WTC11 (cell line): ENCODE measurements at regions not wholly inside any gene's neighbourhood (a gene's known extent, or its start where the extent isn't known, plus 50 kb on each side); places are given as distances from the start of the nearest gene placed in this dataset.

Experiments
- ATAC-seq: fragments of 200-7000 bp; cut with Tn5 transposase; 2 replicates; pipeline ENCODE4 v1.10.0; 2021; ENCODE audit warnings: mild to moderate bottlenecking, moderate library complexity
- CTCF ChIA-PET: fragments of 300-600 bp; sonication (Branson Sonifier 250); formaldehyde crosslinking; loops from one replicate; lab custom pipeline; 2021; ENCODE audit warnings: antibody characterized with exemption; lab: Charles Lee
- POLR2A ChIA-PET: fragments of 350-600 bp; sonication (Branson Sonifier 250); formaldehyde crosslinking; loops from one replicate; lab custom pipeline; 2021; ENCODE audit warnings: antibody characterized with exemption; lab: Charles Lee
- DNase-seq: peaks from one replicate; pipeline ENCODE4 v3.0.0; 2021; ENCODE audit warnings: low spot score
- H3K27ac Mint-ChIP-seq: 2 replicates; pipeline ENCODE4 v1.8.0; 2021; ENCODE audit warnings: mixed read lengths
- H3K27me3 Mint-ChIP-seq: 2 replicates; pipeline ENCODE4 v1.8.0; 2021; ENCODE audit warnings: low read depth, mild to moderate bottlenecking, moderate library complexity, mixed read lengths
- H3K36me3 Mint-ChIP-seq: 2 replicates; pipeline ENCODE4 v1.8.0; 2021; ENCODE audit warnings: mixed read lengths
- H3K4me1 Mint-ChIP-seq: 2 replicates; pipeline ENCODE4 v1.8.0; 2022; ENCODE audit warnings: mixed read lengths
- H3K4me3 Mint-ChIP-seq: 2 replicates; pipeline ENCODE4 v1.8.0; 2021; ENCODE audit warnings: mild to moderate bottlenecking, moderate library complexity, mixed read lengths
- H3K9me3 Mint-ChIP-seq: 2 replicates; pipeline ENCODE4 v1.8.0; 2021; ENCODE audit warnings: mixed read lengths
- ATF1 ChIP-seq: sonication (generic); formaldehyde crosslinking; IDR thresholded peaks from 2 replicates; pipeline ENCODE4 v1.8.1; 2023; ENCODE audit warnings: mild to moderate bottlenecking, moderate library complexity, missing genetic modification reagents
- ATF2 ChIP-seq: sonication (generic); formaldehyde crosslinking; IDR thresholded peaks from 2 replicates; pipeline ENCODE4 v1.8.1; 2022; ENCODE audit warnings: low read depth, missing genetic modification reagents, borderline replicate concordance
- ATF3 ChIP-seq: sonication (generic); formaldehyde crosslinking; conservative IDR thresholded peaks from 2 replicates; pipeline ENCODE4 v1.8.1; 2022; ENCODE audit warnings: mild to moderate bottlenecking, missing genetic modification reagents
- CBFB ChIP-seq: sonication (generic); formaldehyde crosslinking; IDR thresholded peaks from 2 replicates; pipeline ENCODE4 v1.8.1; 2022; ENCODE audit warnings: mild to moderate bottlenecking, low read depth, missing genetic modification reagents
- CDX4 ChIP-seq: fragments of 250-450 bp; sonication (Bioruptor Pico); IDR thresholded peaks from 2 replicates; pipeline ENCODE4 v1.9.0; 2021; ENCODE audit warnings: moderate library complexity, mild to moderate bottlenecking, inconsistent platforms, borderline replicate concordance
- CREM ChIP-seq: sonication (generic); formaldehyde crosslinking; IDR thresholded peaks from 2 replicates; pipeline ENCODE4 v1.8.1; 2022; ENCODE audit warnings: mild to moderate bottlenecking, missing genetic modification reagents, moderate library complexity
- E2F1 ChIP-seq: sonication (generic); formaldehyde crosslinking; IDR thresholded peaks from 2 replicates; pipeline ENCODE4 v1.8.0; 2022; ENCODE audit warnings: mild to moderate bottlenecking, missing genetic modification reagents
- EMX1 ChIP-seq: fragments of 250-450 bp; sonication (Bioruptor Pico); IDR thresholded peaks from 2 replicates; pipeline ENCODE4 v1.8.0; 2021; ENCODE audit warnings: mild to moderate bottlenecking
- ESRRA ChIP-seq: sonication (generic); formaldehyde crosslinking; IDR thresholded peaks from 2 replicates; pipeline ENCODE4 v1.8.1; 2022; ENCODE audit warnings: mild to moderate bottlenecking, missing genetic modification reagents, borderline replicate concordance
- FOXP4 ChIP-seq: sonication (generic); formaldehyde crosslinking; IDR thresholded peaks from 2 replicates; pipeline ENCODE4 v1.8.0; 2022; ENCODE audit warnings: mild to moderate bottlenecking, missing genetic modification reagents
- JUN ChIP-seq: sonication (generic); formaldehyde crosslinking; IDR thresholded peaks from 2 replicates; pipeline ENCODE4 v1.8.0; 2023; ENCODE audit warnings: mild to moderate bottlenecking, missing genetic modification reagents
- NR1H2 ChIP-seq: sonication (generic); formaldehyde crosslinking; IDR thresholded peaks from 2 replicates; pipeline ENCODE4 v1.9.0; 2021; ENCODE audit warnings: mild to moderate bottlenecking, moderate library complexity, missing genetic modification reagents
- NR2C2 ChIP-seq: sonication (generic); formaldehyde crosslinking; IDR thresholded peaks from 2 replicates; pipeline ENCODE4 v1.8.0; 2022; ENCODE audit warnings: mild to moderate bottlenecking, missing genetic modification reagents
- STAT6 ChIP-seq: sonication (generic); formaldehyde crosslinking; conservative IDR thresholded peaks from 2 replicates; pipeline ENCODE4 v1.8.1; 2023; ENCODE audit warnings: mild to moderate bottlenecking, low read depth, missing genetic modification reagents, moderate library complexity
- TEAD1 ChIP-seq: sonication (generic); formaldehyde crosslinking; IDR thresholded peaks from 2 replicates; pipeline ENCODE4 v1.8.0; 2022; ENCODE audit warnings: mild to moderate bottlenecking, missing genetic modification reagents
- TP53 ChIP-seq: sonication (generic); formaldehyde crosslinking; IDR thresholded peaks from 2 replicates; pipeline ENCODE4 v1.8.1; 2023; ENCODE audit warnings: mild to moderate bottlenecking, missing genetic modification reagents
- ZBTB21 ChIP-seq: sonication (generic); formaldehyde crosslinking; IDR thresholded peaks from 2 replicates; pipeline ENCODE4 v1.8.1; 2023; ENCODE audit warnings: mild to moderate bottlenecking, missing genetic modification reagents, borderline replicate concordance
- ZNF138 ChIP-seq: sonication (generic); formaldehyde crosslinking; conservative IDR thresholded peaks from 2 replicates; pipeline ENCODE4 v1.8.1; 2022; ENCODE audit warnings: mild to moderate bottlenecking, moderate library complexity, missing genetic modification reagents
- ZNF219 ChIP-seq: sonication (generic); formaldehyde crosslinking; IDR thresholded peaks from 2 replicates; pipeline ENCODE4 v1.8.0; 2023; ENCODE audit warnings: missing genetic modification reagents, mild to moderate bottlenecking, borderline replicate concordance
- ZNF396 ChIP-seq: fragments of 250-450 bp; sonication (Bioruptor Pico); IDR thresholded peaks from 2 replicates; pipeline ENCODE4 v1.8.0; 2021; ENCODE audit warnings: mild to moderate bottlenecking, moderate library complexity, borderline replicate concordance
- TF ChIP-seq, protein P1 (sequence below): sonication (generic); formaldehyde crosslinking; IDR thresholded peaks from 2 replicates; pipeline ENCODE4 v1.8.0; 2023; ENCODE audit warnings: mild to moderate bottlenecking, missing genetic modification reagents
- TF ChIP-seq, protein P2 (sequence below): sonication (generic); formaldehyde crosslinking; IDR thresholded peaks from 2 replicates; pipeline ENCODE4 v1.8.0; 2022; ENCODE audit warnings: mild to moderate bottlenecking, missing genetic modification reagents
- TF ChIP-seq, protein P3 (sequence below): sonication (generic); formaldehyde crosslinking; IDR thresholded peaks from 2 replicates; pipeline ENCODE4 v1.8.1; 2023; ENCODE audit warnings: mild to moderate bottlenecking, missing genetic modification reagents, moderate library complexity

GRCh38 chr18:73150199-73150598, 282.4 kb upstream of the NETO1 start:
- ATAC-seq, result peak; percentile 34; the same call in 1 of the 2 replicates
- no peak overlapping the region for H3K27ac Mint-ChIP-seq
- CTCF ChIA-PET, result interaction anchor here (0.6 to 1.5 kb wide), 4 partner anchors 11 to 585 kb away, joined by 3 to 4 read pairs (median 3); no protein-coding TSS in a partner anchor
- H3K27me3 Mint-ChIP-seq, result no peaks in the 10 kb centered on the region
- H3K4me3 Mint-ChIP-seq, result no peak overlapping the region
- H3K36me3 Mint-ChIP-seq, result no peaks in the 10 kb centered on the region
- H3K4me1 Mint-ChIP-seq, result peaks cover 5% of the 10 kb centered on the region
- POLR2A ChIA-PET, result no interaction called here
- TF ChIP-seq JUN (CRISPR knock-in tag), result no peak
- TF ChIP-seq CBFB (CRISPR knock-in tag), result no peak
- no peak for TF ChIP-seq CREM (CRISPR knock-in tag)
- no peak for TF ChIP-seq NR2C2 (CRISPR knock-in tag)
- TF ChIP-seq, protein P1, sequence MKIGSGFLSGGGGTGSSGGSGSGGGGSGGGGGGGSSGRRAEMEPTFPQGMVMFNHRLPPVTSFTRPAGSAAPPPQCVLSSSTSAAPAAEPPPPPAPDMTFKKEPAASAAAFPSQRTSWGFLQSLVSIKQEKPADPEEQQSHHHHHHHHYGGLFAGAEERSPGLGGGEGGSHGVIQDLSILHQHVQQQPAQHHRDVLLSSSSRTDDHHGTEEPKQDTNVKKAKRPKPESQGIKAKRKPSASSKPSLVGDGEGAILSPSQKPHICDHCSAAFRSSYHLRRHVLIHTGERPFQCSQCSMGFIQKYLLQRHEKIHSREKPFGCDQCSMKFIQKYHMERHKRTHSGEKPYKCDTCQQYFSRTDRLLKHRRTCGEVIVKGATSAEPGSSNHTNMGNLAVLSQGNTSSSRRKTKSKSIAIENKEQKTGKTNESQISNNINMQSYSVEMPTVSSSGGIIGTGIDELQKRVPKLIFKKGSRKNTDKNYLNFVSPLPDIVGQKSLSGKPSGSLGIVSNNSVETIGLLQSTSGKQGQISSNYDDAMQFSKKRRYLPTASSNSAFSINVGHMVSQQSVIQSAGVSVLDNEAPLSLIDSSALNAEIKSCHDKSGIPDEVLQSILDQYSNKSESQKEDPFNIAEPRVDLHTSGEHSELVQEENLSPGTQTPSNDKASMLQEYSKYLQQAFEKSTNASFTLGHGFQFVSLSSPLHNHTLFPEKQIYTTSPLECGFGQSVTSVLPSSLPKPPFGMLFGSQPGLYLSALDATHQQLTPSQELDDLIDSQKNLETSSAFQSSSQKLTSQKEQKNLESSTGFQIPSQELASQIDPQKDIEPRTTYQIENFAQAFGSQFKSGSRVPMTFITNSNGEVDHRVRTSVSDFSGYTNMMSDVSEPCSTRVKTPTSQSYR, result no peak
- no peak for TF ChIP-seq ZNF396 (CRISPR knock-in tag)
- no peak for TF ChIP-seq STAT6 (CRISPR knock-in tag)
- TF ChIP-seq ATF1 (CRISPR knock-in tag), result no peak
- TF ChIP-seq TP53 (CRISPR knock-in tag), result no peak
- no peak for TF ChIP-seq ZBTB21 (CRISPR knock-in tag)
- no peak for TF ChIP-seq ESRRA (CRISPR knock-in tag)
- TF ChIP-seq ATF3 (CRISPR knock-in tag), result no peak
- TF ChIP-seq, protein P2, sequence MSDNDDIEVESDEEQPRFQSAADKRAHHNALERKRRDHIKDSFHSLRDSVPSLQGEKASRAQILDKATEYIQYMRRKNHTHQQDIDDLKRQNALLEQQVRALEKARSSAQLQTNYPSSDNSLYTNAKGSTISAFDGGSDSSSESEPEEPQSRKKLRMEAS (CRISPR knock-in tag), result no peak
- TF ChIP-seq ZNF219 (CRISPR knock-in tag), result no peak
- no peak for TF ChIP-seq CDX4 (CRISPR knock-in tag)
- TF ChIP-seq, protein P3, sequence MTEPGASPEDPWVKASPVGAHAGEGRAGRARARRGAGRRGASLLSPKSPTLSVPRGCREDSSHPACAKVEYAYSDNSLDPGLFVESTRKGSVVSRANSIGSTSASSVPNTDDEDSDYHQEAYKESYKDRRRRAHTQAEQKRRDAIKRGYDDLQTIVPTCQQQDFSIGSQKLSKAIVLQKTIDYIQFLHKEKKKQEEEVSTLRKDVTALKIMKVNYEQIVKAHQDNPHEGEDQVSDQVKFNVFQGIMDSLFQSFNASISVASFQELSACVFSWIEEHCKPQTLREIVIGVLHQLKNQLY (CRISPR knock-in tag), result no peak
- no peak for TF ChIP-seq NR1H2 (CRISPR knock-in tag)
- no peak for TF ChIP-seq EMX1 (CRISPR knock-in tag)
- TF ChIP-seq, all 79 proteins: peak for 0
- no peaks in the 10 kb centered on the region for H3K9me3 Mint-ChIP-seq
- DNase-seq, result no peak

GRCh38 chr18:73147590-73147989, 279.8 kb upstream of the NETO1 start:
- TF ChIP-seq FOXP4 (no peak), TEAD1 (CRISPR knock-in tag) (no peak), ZNF138 (CRISPR knock-in tag) (no peak), E2F1 (CRISPR knock-in tag) (no peak), ATF2 (CRISPR knock-in tag) (no peak), ESRRA (CRISPR knock-in tag) (no peak), TP53 (CRISPR knock-in tag) (no peak)
- Mint-ChIP-seq H3K9me3 (no peaks in the 10 kb centered on the region), H3K27ac (no peak overlapping the region), H3K27me3 (no peaks in the 10 kb centered on the region), H3K4me3 (no peak overlapping the region), H3K4me1 (peaks cover 5% of the 10 kb centered on the region), H3K36me3 (no peaks in the 10 kb centered on the region)
- CTCF ChIA-PET, result no interaction called here
- no peak for ATAC-seq
- POLR2A ChIA-PET, result no interaction called here
- no peak for DNase-seq
